ENCODE measurements at regions not wholly inside any gene's neighbourhood (a gene's known extent, or its start where the extent isn't known, plus 50 kb on each side); places are given as distances from the start of the nearest gene placed in this dataset.
"Not testable (repeated sequence)": the region's sequence is repeated elsewhere in the genome, so short reads cannot be mapped to it uniquely, and the experiment has no call there.

DNA sequence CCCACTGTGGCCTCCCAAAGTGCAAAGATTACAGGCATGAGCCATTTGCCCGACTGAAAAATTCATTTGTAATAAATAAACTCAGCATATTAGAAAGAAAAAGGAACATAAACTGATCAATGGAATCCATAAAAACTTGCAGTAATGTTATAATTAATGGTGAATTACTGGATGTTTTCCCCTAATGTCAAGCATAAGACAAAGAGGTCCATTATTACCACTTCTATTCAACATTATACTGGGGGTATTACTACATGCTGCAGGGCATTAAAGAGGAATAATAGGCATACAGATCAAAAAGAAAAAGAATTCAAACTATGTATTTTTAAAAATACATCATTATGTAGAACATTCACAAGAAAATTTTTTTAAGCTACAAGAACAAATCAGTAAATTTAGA is 926.8 kb downstream of the LRFN5 start:
- no peak for DNase-seq

DNA sequence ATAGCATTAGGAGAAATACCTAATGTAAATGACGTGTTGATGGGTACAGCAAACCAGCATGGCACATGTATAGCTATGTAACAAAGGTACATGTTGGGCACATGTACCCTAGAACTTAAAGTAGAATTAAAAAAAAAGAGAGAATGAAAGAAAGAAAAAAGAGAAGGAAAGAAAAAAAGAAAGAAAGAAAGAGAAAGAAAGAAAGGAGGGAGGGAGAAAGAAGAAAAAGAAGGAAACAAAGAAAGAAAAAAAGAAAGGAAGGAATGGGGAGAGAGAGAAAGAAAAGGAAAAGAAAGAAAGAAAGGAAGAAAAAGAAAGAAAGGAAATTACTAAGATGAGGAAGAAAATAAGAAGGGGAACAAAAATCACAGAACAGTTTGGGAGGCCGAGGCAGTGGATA is 925.5 kb downstream of the LRFN5 start:
- DNase-seq: no peak

DNA sequence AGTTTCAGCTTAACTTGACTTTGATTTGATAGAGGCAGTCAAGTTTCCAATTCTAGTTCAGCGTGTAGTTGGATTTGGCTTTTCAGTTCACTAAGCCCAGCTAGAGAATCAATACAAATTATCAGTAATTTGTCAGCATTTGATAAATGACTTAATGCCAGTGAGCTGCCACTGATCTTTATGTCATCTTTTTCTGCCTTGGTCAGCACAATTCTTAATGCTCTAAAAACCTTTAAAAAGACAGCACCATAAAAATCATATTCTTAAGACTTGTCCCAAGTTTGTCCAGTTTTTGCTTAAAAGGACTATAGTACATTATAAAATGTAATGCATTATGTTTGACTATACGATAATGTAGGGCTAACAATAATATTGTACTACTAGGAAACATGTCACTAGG is 920.5 kb downstream of the LRFN5 start:
- no peak for DNase-seq

DNA sequence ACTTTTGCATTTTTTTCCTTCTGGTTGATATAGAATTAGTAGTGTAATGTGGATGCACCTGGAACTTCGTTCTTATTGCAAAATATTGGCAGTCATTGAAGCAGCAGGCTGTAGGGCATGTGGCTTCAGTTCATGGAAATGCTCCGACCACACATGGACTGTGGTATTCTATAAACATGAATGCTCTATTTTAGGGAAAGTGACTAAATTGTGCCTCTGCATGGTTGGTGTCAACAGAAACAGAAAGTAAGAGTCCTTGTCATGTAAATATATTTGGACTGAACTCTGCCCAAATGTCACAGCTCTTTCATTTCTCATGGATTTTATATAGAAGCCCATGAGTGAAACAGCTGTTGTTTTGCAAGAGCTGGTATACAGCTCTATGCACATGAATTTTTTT is 917.0 kb downstream of the LRFN5 start:
- peak; percentile 25 for DNase-seq

DNA sequence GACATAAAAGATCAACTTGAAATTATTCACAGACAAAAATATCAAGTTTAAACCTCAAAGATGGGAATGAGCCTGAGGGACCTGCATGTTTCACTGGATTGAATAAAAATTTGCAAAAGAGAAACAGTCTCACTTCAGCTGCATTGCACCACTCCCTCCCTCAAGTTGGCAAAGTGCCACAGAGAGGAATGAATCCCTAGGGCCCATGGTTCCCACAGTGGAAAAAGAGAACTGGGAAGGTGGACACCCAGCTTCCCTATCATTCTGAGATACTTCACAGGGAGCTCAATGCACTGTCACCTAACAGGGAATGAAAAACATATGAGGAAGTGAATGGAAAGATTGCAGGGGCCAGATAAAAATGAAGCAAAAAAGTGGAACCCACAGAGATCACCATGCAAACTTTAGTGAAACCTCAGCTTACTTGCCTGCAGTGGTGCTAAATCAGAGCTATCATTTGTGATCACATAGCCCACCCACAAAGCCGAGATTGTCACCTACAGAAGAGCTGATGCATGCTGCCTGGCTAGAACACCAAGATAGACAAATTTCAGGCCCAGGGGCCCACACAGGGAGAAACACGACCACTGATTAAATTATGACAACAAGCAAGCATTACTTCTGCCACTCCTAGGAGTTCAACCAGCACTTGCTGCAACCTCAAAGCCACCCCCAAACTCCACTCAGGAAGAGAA is 911.3 kb downstream of the LRFN5 start:
- no peak for DNase-seq

DNA sequence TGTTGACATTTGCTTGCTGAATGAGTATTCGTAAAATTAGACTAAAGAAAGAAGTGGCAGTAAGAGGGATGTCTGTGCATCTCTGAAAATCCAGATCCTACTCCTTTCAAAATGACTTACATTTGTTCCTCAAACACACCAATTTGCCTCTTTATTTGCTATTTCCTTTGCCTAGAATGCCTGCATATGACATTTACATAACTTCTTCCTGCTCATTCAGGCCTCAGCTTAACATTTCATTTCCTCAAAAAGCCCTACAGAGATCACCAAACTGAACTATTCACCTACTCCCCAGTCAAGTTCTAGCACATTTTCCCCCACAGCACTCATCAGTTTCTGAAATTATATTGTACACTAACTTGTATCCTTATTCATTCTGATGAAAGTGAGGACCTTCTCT is 907.2 kb downstream of the LRFN5 start:
- no peak for DNase-seq

DNA sequence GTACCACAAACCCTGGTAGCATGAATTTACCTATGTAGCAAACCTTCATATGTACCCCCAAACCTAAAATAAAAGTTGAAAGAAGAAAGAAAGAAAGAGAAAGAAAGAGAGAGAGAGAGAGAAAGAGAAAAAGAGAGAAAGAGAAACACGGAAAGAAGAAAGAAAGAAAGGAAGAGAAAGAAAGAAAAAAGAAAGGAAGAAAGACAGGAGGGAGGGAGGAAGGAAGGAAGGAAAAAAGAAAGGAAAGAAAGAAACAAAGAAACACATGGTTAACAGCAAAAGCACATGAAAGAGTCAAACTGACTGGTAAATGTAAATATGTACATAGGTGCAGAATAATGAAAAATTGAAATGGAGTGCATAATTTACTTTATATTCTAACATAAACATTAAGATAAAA is 903.4 kb downstream of the LRFN5 start:
- DNase-seq: no peak

DNA sequence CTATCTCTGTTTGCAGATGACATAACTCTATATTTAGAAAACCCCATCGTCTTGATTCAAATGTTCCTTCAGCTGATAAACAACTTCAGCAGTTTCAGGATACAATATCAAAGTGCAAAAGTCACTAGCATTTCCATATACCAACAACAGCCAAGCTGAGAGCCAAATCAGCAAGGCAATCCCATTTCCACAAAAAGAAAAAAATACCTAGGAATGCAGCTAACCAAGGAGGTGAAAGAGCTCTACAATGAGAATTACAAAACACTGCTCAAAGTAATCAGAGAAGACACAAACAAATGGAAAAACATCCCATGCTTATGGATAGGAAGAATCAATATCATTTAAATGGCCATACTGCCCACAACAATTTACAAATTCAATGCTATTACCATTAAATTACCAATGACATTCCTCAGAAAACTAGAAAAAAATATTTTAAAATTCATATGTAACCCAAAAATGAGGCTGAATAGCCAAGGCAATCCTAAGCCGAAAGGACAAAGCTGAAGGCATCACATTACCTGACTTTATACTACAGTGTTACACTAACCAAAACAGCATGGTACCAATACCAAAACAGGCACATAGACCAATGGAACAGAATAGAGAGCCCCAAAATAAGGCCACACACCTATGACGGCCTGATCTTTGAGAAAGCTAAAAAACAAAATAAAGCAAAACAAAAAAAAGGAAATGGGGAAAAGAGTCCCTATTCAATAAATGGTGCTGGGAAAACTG is 901.7 kb downstream of the LRFN5 start:
- DNase-seq: no peak

DNA sequence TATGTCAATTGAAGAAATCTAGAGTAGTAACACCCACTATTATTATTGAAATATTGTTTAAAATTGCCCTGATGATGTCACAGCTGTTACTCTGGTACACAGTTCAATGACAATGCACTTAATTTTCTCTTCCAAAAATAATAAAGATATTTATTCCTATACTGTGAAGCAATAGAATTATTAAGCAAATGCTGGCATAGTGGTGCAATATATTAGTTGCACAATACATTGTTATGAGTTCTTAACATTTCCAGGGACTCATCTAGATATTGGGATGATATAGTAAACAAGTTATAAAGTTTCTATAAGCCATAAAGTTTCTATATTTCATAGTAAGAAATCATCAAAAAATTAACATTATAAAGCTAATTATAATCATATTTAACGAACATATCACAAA is 897.8 kb downstream of the LRFN5 start:
- DNase-seq: no peak

DNA sequence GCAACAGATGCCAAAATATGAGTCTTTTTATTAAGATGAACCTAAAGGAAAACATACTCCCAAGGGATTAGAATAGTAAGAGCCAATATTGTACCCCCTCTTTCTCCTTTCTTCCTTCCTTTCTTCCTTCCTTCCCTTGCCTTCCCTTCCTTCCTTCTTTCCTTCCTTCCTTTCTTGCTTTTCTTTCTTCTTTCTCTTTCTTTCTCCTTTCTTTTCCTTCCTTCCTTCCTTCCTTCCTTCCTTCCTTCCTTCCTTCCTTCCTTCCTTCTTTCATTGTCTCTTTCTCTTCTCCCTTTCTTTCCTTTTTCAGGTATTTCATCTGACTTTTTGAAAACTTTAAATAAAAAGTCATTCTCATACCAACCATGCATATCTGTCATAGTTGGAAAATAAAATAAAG is 892.5 kb downstream of the LRFN5 start:
- DNase-seq: no peak

DNA sequence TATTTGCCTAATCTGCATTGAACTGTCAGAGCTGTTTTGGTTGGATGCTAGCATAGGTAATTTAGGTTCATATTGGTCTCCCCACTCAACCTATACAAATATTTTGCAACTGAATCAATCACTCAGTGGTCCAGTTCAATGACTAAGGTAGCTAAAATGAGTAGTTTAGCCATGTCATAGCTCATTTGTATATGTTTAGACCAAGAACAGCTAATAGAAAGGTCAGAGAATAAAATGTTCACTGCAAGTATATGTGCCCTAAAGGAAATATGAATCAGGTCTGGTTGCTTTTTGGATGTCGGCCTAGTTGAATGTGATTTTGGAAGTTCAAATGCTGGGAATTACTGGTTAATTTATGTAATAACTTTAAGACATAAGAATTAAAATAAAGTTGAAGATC is 883.9 kb downstream of the LRFN5 start:
- no peak for DNase-seq

DNA sequence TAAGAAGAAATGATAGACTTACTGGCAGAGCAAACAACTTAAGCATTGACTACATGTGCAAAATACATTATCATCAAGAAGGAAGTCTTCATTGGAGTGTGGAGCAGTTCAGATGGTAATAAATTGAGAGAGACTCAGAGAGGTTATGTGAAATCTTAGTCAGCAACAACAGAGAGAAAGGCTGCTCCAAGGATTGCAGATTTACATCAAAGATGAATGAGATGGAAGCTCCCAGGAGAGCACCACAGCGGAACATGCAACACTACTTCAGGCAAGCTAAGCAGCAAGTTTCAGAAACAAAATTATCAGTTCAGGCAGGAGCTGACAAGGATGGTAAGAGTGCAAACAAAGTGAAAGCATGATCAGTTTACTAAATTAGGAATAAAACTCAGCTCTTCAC is 882.3 kb downstream of the LRFN5 start:
- no peak for DNase-seq

DNA sequence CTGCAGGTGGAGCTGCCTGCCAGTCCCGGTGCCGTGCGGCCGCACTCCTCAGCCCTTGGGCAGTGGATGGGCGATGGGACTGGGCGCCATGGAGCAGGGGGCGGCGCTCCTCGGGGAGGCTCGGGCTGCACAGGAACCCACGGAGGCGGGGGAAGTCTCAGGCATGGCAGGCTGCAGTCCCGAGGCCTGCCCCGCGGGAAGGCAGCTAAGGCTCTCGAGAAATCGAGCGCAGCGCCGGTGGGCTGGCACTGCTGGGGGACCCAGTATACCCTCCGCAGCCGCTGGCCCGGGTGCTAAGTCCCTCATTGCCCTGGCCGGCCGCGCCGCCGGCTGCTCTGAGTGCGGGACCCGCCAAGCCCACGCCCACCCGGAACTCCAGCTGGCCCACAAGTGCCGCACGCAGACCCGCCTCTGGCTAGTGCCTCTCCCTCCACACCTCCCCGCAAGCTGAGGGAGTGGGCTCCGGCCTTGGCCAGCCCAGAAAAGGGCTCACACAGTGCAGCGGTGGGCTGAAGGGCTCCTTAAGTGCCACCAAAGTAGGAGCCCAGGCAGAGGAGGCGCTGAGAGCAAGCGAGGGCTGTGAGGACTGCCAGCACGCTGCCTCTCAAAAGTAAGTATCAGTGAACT is 875.8 kb downstream of the LRFN5 start:
- not testable (repeated sequence) for DNase-seq

DNA sequence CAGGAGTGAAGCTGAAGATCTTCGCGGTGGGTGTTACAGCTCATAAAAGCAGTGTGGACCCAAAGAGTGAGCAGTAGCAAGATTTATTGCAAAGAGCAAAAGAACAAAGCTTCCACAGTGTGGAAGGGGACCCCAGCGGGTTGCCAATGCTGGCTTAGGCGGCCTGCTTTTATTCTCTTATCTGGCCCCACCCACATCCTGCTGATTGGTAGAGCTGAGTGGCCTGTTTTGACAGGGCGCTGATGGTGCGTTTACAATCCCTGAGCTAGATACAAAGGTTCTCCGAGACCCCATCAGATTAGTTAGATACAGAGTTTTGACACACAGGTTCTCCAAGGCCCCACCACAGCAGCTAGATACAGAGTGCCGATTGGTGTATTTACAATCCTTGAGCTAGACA is 875.0 kb downstream of the LRFN5 start:
- not testable (repeated sequence) for DNase-seq

DNA sequence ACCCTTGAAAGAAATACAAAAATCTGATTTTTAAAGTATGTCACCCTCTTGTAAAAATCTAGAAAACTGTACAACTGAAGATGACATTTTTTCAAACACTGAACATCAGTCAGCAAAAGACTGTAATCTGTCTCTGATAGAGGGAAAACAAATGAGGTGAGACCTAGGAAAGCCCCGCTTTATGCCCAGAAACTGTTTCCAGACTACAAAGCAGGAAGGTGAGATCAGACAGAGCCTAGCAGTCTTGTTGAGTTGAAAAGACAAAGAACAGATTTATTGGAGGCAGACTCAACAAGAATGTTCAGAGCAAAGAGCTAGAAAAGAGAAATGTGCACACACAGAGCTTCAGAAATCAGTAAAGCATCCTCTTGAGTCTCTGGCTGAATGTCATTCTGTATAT is 873.6 kb downstream of the LRFN5 start:
- no peak for DNase-seq

DNA sequence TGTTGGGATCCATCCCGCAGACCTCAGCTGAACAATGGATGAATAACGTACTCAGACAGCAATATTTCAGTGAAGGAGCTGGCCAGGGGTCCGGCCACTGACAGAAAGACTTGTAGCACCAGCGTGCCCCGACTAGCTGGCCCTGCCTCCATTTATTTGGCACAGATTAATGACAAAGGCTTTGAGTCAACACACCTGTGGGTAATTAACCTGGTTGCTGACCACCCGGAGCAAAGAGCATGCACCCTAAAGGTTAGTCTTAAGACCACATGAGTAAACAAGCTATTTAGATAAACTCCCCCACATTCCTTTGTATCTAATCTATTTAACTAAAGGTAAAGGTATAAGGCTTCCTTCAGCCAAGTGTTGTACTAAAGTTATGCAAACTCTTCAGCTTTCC is 868.6 kb downstream of the LRFN5 start:
- no peak for DNase-seq

DNA sequence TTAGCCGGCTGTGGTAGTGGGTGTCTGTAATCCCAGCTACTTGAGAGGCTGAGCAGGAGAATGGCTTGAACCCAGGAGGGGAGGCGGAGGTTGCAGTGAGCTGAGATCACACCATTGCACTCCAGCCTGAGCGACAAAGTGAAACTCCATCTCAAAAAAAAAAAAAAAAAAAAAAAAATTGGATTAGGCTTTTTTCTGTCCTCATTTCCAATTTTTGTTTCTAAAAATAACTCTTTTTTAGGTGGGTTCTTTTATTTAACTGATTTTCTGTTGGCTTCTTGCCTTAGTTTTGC is 863.7 kb downstream of the LRFN5 start:
- DNase-seq: no peak

DNA sequence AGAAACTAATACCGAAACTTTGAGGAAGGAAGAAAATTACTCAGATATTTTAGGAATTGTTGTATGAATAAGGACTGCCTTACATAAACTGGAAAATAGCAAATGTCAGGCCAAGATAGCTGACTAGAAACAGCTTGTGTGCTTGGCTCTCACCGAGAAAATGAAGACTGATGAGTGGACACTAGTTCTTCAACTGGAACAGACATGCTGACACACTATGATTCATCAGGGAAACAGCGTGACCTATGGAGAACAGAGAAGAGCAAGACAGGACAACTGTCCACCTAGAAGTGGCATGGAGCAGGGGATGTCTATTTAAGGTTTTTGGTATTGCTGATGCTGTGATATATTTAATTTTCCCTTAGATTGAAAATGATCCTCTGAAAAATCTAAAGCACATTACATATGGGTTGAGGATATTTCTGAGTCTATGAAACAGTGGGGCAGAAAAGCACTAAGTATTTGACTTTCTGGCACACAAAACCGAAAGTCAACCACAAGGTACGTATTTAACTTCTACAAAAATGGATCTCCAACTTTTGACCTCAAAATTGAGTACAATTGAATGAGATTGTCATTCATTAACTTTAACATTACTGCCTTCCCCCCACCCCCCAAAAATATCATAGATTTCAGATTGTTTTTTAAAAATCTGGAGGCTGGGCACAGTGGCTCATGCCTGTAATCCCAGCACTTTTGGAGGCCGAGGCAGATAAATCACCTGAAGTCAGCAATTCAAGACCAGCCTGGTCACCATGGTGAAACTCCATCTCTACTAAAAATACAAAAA is 863.2 kb downstream of the LRFN5 start:
- no peak for DNase-seq

DNA sequence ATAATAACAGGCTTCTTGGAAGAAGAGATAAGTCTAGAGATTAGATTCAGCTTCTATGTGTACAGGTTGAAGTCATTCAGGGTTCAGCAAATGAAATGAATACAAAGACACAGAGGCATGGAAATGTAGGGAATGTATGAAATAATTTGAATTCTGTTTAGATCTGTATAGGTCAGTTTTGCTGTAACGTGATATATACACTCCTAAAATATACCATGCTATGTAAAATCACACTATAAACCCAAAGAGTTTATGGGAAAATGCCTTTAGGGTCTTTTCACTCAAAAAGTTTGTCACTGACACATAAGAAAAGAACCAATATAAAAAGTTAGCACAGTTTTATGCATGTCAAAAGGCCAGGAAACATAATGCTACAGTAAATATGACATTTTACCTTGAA is 854.0 kb downstream of the LRFN5 start:
- no peak for DNase-seq

DNA sequence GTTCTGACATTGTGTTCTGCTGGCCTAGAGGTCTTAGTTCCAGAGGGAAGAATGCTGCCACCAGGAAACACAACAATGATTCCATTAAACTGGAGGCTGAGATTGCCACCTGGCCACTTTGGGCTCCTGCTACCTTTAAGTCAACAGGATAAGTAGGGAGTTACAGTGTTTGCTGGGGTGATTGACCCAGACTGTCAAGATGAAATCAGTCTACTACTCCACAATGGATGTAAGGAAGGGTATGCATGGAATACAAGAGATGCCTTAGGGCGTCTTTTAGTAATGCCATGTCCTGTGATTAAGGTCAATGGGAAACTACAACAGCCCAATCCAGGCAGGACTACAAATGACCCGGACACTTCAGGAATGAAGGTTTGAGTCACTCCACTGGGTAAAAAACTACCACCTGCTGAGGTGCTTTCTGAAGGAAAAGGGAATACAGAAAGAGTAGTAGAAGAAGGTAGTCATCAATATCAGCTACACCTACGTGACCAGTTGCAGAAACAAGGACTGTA is 852.6 kb downstream of the LRFN5 start:
- no peak for DNase-seq

DNA sequence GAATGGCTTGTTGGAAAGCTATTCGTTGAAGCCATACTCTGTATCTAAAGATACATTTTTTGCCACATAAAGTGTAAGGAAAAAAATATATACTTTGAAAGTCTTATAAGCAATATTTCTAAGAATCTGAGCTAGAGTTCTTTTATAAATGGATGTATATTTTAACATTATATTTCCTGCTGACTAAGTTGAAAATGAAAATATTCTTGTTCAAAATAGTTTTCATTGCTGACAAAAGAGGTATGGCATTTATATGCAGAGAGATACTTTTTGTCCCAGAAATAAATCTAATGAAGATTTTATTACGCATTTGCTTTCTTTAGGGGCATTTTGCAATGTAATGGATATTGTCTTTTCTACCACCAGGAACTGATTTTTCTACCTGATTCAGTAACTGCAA is 834.9 kb downstream of the LRFN5 start:
- no peak for DNase-seq

DNA sequence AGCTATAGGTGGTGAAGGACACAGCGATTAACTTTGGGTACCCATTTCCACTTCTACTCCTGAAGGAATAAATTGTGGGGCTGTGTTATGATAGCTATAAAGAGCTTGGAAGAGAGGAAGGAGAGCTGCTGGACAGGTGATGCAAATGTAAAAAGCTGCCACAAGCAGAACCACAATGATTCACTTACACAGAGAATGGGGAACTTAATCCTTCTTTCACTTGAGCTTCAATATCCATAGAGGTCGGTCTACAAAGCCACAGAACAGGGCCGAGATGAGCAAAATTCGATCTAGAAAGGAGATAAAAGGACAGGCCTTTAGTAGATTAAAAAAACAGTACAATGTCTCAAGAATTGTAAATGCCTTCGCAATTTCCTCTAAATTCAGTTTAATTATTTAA is 831.1 kb downstream of the LRFN5 start:
- DNase-seq: no peak

DNA sequence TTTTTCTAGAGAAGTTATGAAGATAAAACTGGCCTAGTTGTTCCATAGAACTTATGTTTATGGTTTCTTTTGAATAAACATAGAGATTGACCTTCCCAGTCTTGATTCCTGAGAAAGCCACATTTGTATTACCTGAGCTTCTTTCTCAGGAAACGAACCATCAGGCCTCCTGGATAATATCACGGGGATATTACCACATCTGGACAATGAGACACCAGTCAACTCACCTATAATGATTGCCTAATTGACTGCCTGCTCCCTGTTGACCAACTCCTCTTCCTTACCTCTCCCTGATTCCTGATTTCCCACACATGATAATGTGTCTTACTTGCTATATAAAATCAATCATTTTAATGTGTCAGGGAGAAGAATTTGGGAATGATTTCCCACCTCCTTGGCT is 822.7 kb downstream of the LRFN5 start:
- no peak for DNase-seq

DNA sequence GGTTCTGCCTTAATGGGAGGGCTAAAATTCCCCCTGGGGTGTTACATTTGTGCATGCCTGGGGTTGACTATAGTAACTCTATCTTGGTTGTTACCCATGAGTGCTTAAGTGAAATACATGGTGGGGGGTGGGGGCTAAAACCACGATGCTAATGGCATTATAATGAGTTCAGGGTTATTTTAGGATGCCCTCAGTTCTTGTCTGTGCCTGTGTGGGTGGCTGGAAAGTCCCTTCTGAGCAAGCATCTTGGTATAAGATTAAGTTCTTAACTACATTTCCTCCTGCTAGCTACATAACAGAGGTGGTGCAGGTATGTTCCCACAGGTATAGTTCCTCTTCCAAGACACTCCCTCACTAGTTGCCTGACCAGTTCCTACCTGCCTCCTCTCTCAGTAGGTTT is 822.3 kb downstream of the LRFN5 start:
- DNase-seq: no peak

Measured in right hindlimb (tissue), 1 donor.